COLO829 (cell line): ENCODE measurements at regions not wholly inside any gene's neighbourhood (a gene's known extent, or its start where the extent isn't known, plus 50 kb on each side); places are given as distances from the start of the nearest gene placed in this dataset.
A peak's percentile ranks its signal among the peaks of the same experiment; 100 is the strongest.

Experiments
- DNase-seq: peaks from one replicate; pipeline ENCODE4 v3.0.0; 2012; ENCODE audit warnings: low spot score

- DNase-seq = no peak
Observed at GRCh38 chrX:97666890-97667289, 783.2 kb downstream of the RPA4 start.

GRCh38 chrX:97668126-97668525, 784.4 kb downstream of the RPA4 start:
- no peak for DNase-seq

GRCh38 chrX:97672138-97672537, 788.4 kb downstream of the RPA4 start:
- DNase-seq = no peak

GRCh38 chrX:97672608-97673007, 788.9 kb downstream of the RPA4 start:
- no peak for DNase-seq

- no peak for DNase-seq
Observed at GRCh38 chrX:97673135-97673534, 789.4 kb downstream of the RPA4 start.

GRCh38 chrX:97682991-97683840, 799.5 kb downstream of the RPA4 start:
- no peak for DNase-seq

GRCh38 chrX:97685753-97686152, 802.0 kb downstream of the RPA4 start:
- DNase-seq = no peak

- peak; percentile 38 for DNase-seq
Observed at GRCh38 chrX:97691901-97692455, 808.3 kb downstream of the RPA4 start.

GRCh38 chrX:97692575-97692974, 808.9 kb downstream of the RPA4 start:
- DNase-seq = no peak

GRCh38 chrX:97700547-97700946, 816.8 kb downstream of the RPA4 start:
- no peak for DNase-seq

- no peak for DNase-seq
Observed at GRCh38 chrX:97704474-97704873, 820.8 kb downstream of the RPA4 start.

GRCh38 chrX:97704881-97705280, 821.2 kb downstream of the RPA4 start:
- no peak for DNase-seq

- DNase-seq = no peak
Observed at GRCh38 chrX:97705936-97706335, 822.2 kb downstream of the RPA4 start.

- no peak for DNase-seq
Observed at GRCh38 chrX:97714072-97714471, 830.4 kb downstream of the RPA4 start.

GRCh38 chrX:97728215-97728614, 844.5 kb downstream of the RPA4 start:
- DNase-seq = no peak

- DNase-seq = no peak
Observed at GRCh38 chrX:97740044-97740443, 856.3 kb downstream of the RPA4 start.

GRCh38 chrX:97740886-97741285, 857.2 kb downstream of the RPA4 start:
- no peak for DNase-seq

GRCh38 chrX:97743014-97743413, 859.3 kb downstream of the RPA4 start:
- DNase-seq = no peak

GRCh38 chrX:97747346-97747745, 863.6 kb downstream of the RPA4 start:
- no peak for DNase-seq

- no peak for DNase-seq
Observed at GRCh38 chrX:97751016-97751415, 867.3 kb downstream of the RPA4 start.

- DNase-seq = no peak
Observed at GRCh38 chrX:97751735-97752134, 868.0 kb downstream of the RPA4 start.

- no peak for DNase-seq
Observed at GRCh38 chrX:97756879-97757278, 873.2 kb downstream of the RPA4 start.

- no peak for DNase-seq
Observed at GRCh38 chrX:97763391-97763790, 879.7 kb downstream of the RPA4 start.

GRCh38 chrX:97763981-97764380, 880.3 kb downstream of the RPA4 start:
- DNase-seq = no peak
